ENCODE measurements at regions not wholly inside any gene's neighbourhood (a gene's known extent, or its start where the extent isn't known, plus 50 kb on each side); places are given as distances from the start of the nearest gene placed in this dataset.
"Not testable (repeated sequence)": the region's sequence is repeated elsewhere in the genome, so short reads cannot be mapped to it uniquely, and the experiment has no call there.

- no CpG with 5 or more reads among the region's 2 CpGs for WGBS, 2 experiments (ENCODE audit: insufficient coverage in 1 of 2, insufficient read length in 1 of 2)
- not testable (repeated sequence) for H3K27ac Mint-ChIP-seq; H3K4me1 Mint-ChIP-seq; H3K36me3 ChIP-seq (ENCODE audit: control insufficient read depth, insufficient read depth, low read length); H3K36me3 Mint-ChIP-seq (ENCODE audit: low read depth); H3K4me1 ChIP-seq (ENCODE audit: control insufficient read depth, insufficient read depth, low read length); H3K27me3 Mint-ChIP-seq (ENCODE audit: insufficient read depth); H3K4me3 ChIP-seq (ENCODE audit: low read length); H3K9ac ChIP-seq (ENCODE audit: extremely low read depth, low read length, poor library complexity, severe bottlenecking); H3K27ac ChIP-seq (ENCODE audit: low read depth, low read length); DNase-seq; H3K4me3 Mint-ChIP-seq; H3K9me3 Mint-ChIP-seq; H3K27me3 ChIP-seq (ENCODE audit: control insufficient read depth, insufficient read depth, low read length, poor library complexity, severe bottlenecking); H3K9me3 ChIP-seq (ENCODE audit: control insufficient read depth, low read length)
Measured at GRCh38 chr1:120315738-120316137, 99.1 kb upstream of the NBPF8 start.

- not testable (repeated sequence) for H3K27ac ChIP-seq (ENCODE audit: low read depth, low read length); H3K4me1 Mint-ChIP-seq; H3K27ac Mint-ChIP-seq; H3K9me3 ChIP-seq (ENCODE audit: control insufficient read depth, low read length); H3K27me3 Mint-ChIP-seq (ENCODE audit: insufficient read depth); H3K36me3 Mint-ChIP-seq (ENCODE audit: low read depth); H3K9me3 Mint-ChIP-seq; H3K4me3 Mint-ChIP-seq; H3K36me3 ChIP-seq (ENCODE audit: control insufficient read depth, insufficient read depth, low read length); H3K9ac ChIP-seq (ENCODE audit: extremely low read depth, low read length, poor library complexity, severe bottlenecking); H3K27me3 ChIP-seq (ENCODE audit: control insufficient read depth, insufficient read depth, low read length, poor library complexity, severe bottlenecking); H3K4me3 ChIP-seq (ENCODE audit: low read length); DNase-seq; H3K4me1 ChIP-seq (ENCODE audit: control insufficient read depth, insufficient read depth, low read length)
- no CpG with 5 or more reads among the region's 2 CpGs for WGBS, 2 experiments (ENCODE audit: insufficient coverage in 1 of 2, insufficient read length in 1 of 2)
Measured at GRCh38 chr1:120311930-120312329, 102.9 kb upstream of the NBPF8 start.

- H3K9ac ChIP-seq (ENCODE audit: extremely low read depth, low read length, poor library complexity, severe bottlenecking); H3K36me3 Mint-ChIP-seq (ENCODE audit: low read depth); H3K4me1 Mint-ChIP-seq; H3K36me3 ChIP-seq (ENCODE audit: control insufficient read depth, insufficient read depth, low read length); H3K9me3 ChIP-seq (ENCODE audit: control insufficient read depth, low read length); H3K4me1 ChIP-seq (ENCODE audit: control insufficient read depth, insufficient read depth, low read length); DNase-seq; H3K4me3 ChIP-seq (ENCODE audit: low read length); H3K27me3 Mint-ChIP-seq (ENCODE audit: insufficient read depth); H3K27ac ChIP-seq (ENCODE audit: low read depth, low read length); H3K27me3 ChIP-seq (ENCODE audit: control insufficient read depth, insufficient read depth, low read length, poor library complexity, severe bottlenecking); H3K4me3 Mint-ChIP-seq; H3K9me3 Mint-ChIP-seq; H3K27ac Mint-ChIP-seq: not testable (repeated sequence)
- WGBS, 2 experiments (ENCODE audit: insufficient coverage in 1 of 2, insufficient read length in 1 of 2): no CpG with 5 or more reads among the region's 1 CpG
Measured at GRCh38 chr1:120308940-120309578, 105.8 kb upstream of the NBPF8 start.

- H3K4me3 ChIP-seq (ENCODE audit: low read length); H3K4me1 Mint-ChIP-seq; H3K9me3 Mint-ChIP-seq; DNase-seq; H3K36me3 ChIP-seq (ENCODE audit: control insufficient read depth, insufficient read depth, low read length); H3K27me3 ChIP-seq (ENCODE audit: control insufficient read depth, insufficient read depth, low read length, poor library complexity, severe bottlenecking); H3K27ac Mint-ChIP-seq; H3K9me3 ChIP-seq (ENCODE audit: control insufficient read depth, low read length); H3K9ac ChIP-seq (ENCODE audit: extremely low read depth, low read length, poor library complexity, severe bottlenecking); H3K4me1 ChIP-seq (ENCODE audit: control insufficient read depth, insufficient read depth, low read length); H3K27me3 Mint-ChIP-seq (ENCODE audit: insufficient read depth); H3K27ac ChIP-seq (ENCODE audit: low read depth, low read length); H3K4me3 Mint-ChIP-seq; H3K36me3 Mint-ChIP-seq (ENCODE audit: low read depth): not testable (repeated sequence)
- no CpG with 5 or more reads among the region's 3 CpGs for WGBS, 2 experiments (ENCODE audit: insufficient coverage in 1 of 2, insufficient read length in 1 of 2)
Measured at GRCh38 chr1:120305046-120305445, 109.8 kb upstream of the NBPF8 start.

GRCh38 chr1:120304341-120304740 lies 110.5 kb upstream of the NBPF8 start:
- H3K27me3 ChIP-seq (ENCODE audit: control insufficient read depth, insufficient read depth, low read length, poor library complexity, severe bottlenecking); H3K4me1 ChIP-seq (ENCODE audit: control insufficient read depth, insufficient read depth, low read length); H3K4me1 Mint-ChIP-seq; H3K4me3 Mint-ChIP-seq; H3K4me3 ChIP-seq (ENCODE audit: low read length); H3K27me3 Mint-ChIP-seq (ENCODE audit: insufficient read depth); H3K36me3 ChIP-seq (ENCODE audit: control insufficient read depth, insufficient read depth, low read length); H3K27ac ChIP-seq (ENCODE audit: low read depth, low read length); H3K9ac ChIP-seq (ENCODE audit: extremely low read depth, low read length, poor library complexity, severe bottlenecking); H3K9me3 ChIP-seq (ENCODE audit: control insufficient read depth, low read length); H3K9me3 Mint-ChIP-seq; DNase-seq; H3K36me3 Mint-ChIP-seq (ENCODE audit: low read depth); H3K27ac Mint-ChIP-seq: not testable (repeated sequence)
- WGBS, 2 experiments (ENCODE audit: insufficient coverage in 1 of 2, insufficient read length in 1 of 2): no CpG with 5 or more reads among the region's 2 CpGs

Measured in endodermal cell (in vitro differentiated cells).